K562 (cell line): ENCODE measurements at regions not wholly inside any gene's neighbourhood (a gene's known extent, or its start where the extent isn't known, plus 50 kb on each side); places are given as distances from the start of the nearest gene placed in this dataset.

ENCODE experiments used
- ATAC-seq: fragments of 200-7000 bp; cut with Tn5 transposase; 3 replicates; pipeline ENCODE4 v1.9.1; 2020; ENCODE audit warnings: moderate library complexity
- BruUV-seq: library from RNA; stranded (reverse); fragments of 400-500 nt; replicated peaks from 2 replicates; lab custom pipeline; 2021; lab: Mats Ljungman, UMichigan
- CTCF ChIA-PET: fragments of 300-600 bp; formaldehyde crosslinking; extraction: SDS; loops from one replicate; lab custom pipeline; 2021; ENCODE audit warnings: low intra/inter-chr PET ratio; lab: Yijun Ruan, JAX
- POLR2A ChIA-PET: fragments of 300-600, 350-650 bp; sonication (Branson Sonifier 250); formaldehyde crosslinking; extraction: SDS; loops from one replicate; lab custom pipeline; 2021; ENCODE audit warnings: antibody characterized with exemption, inconsistent platforms; lab: Yijun Ruan, JAX
- DNase-seq, 4 experiments: peaks; one replicate each; pipeline versions ENCODE4 v3.0.0 to v3.0.0-alpha.2; 2011 to 2018; ENCODE audit warnings: low spot score in 3 of 4, mixed read lengths in 3 of 4; ENCODE audit errors: extremely low read depth in 1 of 4
- FAIRE-seq: peaks from 2 replicates; lab custom pipeline; 2011; peaks lifted over from hg19 to GRCh38; lab: Jason Lieb, UNC
- H2AFZ ChIP-seq: 2 replicates; pipeline ENCODE4 v1.6.0; 2011; ENCODE audit warnings: low read depth, low read length, control low read depth, inconsistent platforms
- H3K27ac ChIP-seq: fragments of 200-600 bp; 3 replicates; pipeline ENCODE4 v1.8.0; 2011; ENCODE audit warnings: low read depth, mild to moderate bottlenecking, control low read depth, inconsistent platforms, low read length, moderate library complexity, mixed read lengths; ENCODE audit errors: extremely low read depth
- H3K27me3 ChIP-seq, 2 experiments: fragments of 300-600 bp in 1 of 2; 2 replicates in 1 of 2; 3 replicates in 1 of 2; pipeline versions ENCODE4 v1.6.0 to v1.8.0; 2011; ENCODE audit warnings: inconsistent platforms in 2 of 2, low read length in 2 of 2, mild to moderate bottlenecking in 1 of 2, mixed read lengths in 1 of 2, moderate library complexity in 1 of 2; ENCODE audit not compliant: control insufficient read depth in 2 of 2, insufficient read depth in 2 of 2
- H3K36me3 ChIP-seq: fragments of 300-600 bp; 3 replicates; pipeline ENCODE4 v1.8.0; 2011; ENCODE audit warnings: mild to moderate bottlenecking, low read length, inconsistent platforms; ENCODE audit not compliant: control insufficient read depth, insufficient read depth
- H3K4me1 ChIP-seq, 2 experiments: fragments of 200-600 bp in 1 of 2; replicated peaks in 1 of 2; 2 replicates in 1 of 2; 3 replicates in 1 of 2; pipeline versions ENCODE4 v1.5.1 to v1.8.0; 2011; ENCODE audit warnings: inconsistent platforms in 2 of 2, low read length in 2 of 2, mild to moderate bottlenecking in 1 of 2, mixed read lengths in 1 of 2, moderate library complexity in 1 of 2; ENCODE audit not compliant: control insufficient read depth in 2 of 2, insufficient read depth in 2 of 2
- H3K4me2 ChIP-seq: 2 replicates; pipeline ENCODE4 v1.6.1; 2011; ENCODE audit warnings: low read length, control low read depth, inconsistent platforms, mixed read lengths; ENCODE audit not compliant: insufficient read depth
- H3K4me3 ChIP-seq: fragments of 200-600 bp; sonication (generic), shearing (Covaris generic); 2 replicates; pipeline ENCODE4 v1.5.1; 2016; ENCODE audit warnings: control low read depth, inconsistent platforms
- H3K79me2 ChIP-seq: fragments of 200-600 bp; 3 replicates; pipeline ENCODE4 v1.8.0; 2011; ENCODE audit warnings: low read length, inconsistent platforms; ENCODE audit not compliant: control insufficient read depth, insufficient read depth
- H3K9ac ChIP-seq, 2 experiments: 2 replicates each; pipeline versions ENCODE4 v1.6.0 to v1.6.1; 2011; ENCODE audit warnings: low read depth in 2 of 2, low read length in 2 of 2, control low read depth in 1 of 2, inconsistent platforms in 1 of 2, mild to moderate bottlenecking in 1 of 2, mixed read lengths in 1 of 2; ENCODE audit not compliant: insufficient read depth in 1 of 2
- H3K9me1 ChIP-seq: one replicate; pipeline ENCODE4 v1.6.0; 2011; ENCODE audit warnings: inconsistent platforms, mild to moderate bottlenecking, low read length, moderate library complexity; ENCODE audit not compliant: control insufficient read depth, insufficient read depth
- H3K9me3 ChIP-seq: replicated peaks from 2 replicates; pipeline ENCODE4 v1.5.1; 2011; ENCODE audit warnings: low read depth, low read length, inconsistent platforms; ENCODE audit not compliant: control insufficient read depth, insufficient read depth
- H4K20me1 ChIP-seq: replicated peaks from 2 replicates; pipeline ENCODE4 v1.6.1; 2011; ENCODE audit warnings: low read length, inconsistent platforms, mixed read lengths; ENCODE audit not compliant: control insufficient read depth, insufficient read depth
- HMG20B ChIP-seq: fragments of 250-450 bp; sonication (Bioruptor Pico); IDR thresholded peaks from 2 replicates; pipeline ENCODE4 v1.5.0; 2021; ENCODE audit warnings: mild to moderate bottlenecking
- JUND ChIP-seq, 2 experiments: IDR thresholded peaks; 2 replicates in 1 of 2; 3 replicates in 1 of 2; pipeline ENCODE4 v1.6.1; 2011; ENCODE audit warnings: borderline replicate concordance in 2 of 2, low read depth in 2 of 2, low read length in 2 of 2, improper control_type of control experiment in 1 of 2, missing biosample characterization in 1 of 2, missing genetic modification characterization in 1 of 2, missing genetic modification reagents in 1 of 2
- MCM7 ChIP-seq, 2 experiments: fragments of 450-650 bp; IDR thresholded peaks; 2 replicates each; pipeline ENCODE4 v1.6.1; 2016 to 2018
- NR2C1 ChIP-seq, 2 experiments: fragments of 450-650 bp; IDR thresholded peaks; 2 replicates each; pipeline ENCODE4 v1.6.1; 2017; ENCODE audit warnings: mild to moderate bottlenecking in 2 of 2, antibody characterized with exemption in 1 of 2, inconsistent platforms in 1 of 2, missing compliant biosample characterization in 1 of 2, missing genetic modification characterization in 1 of 2
- PCBP1 ChIP-seq: fragments of 200-400 bp; formaldehyde crosslinking; IDR thresholded peaks from 2 replicates; pipeline ENCODE4 v1.6.1; 2018; ENCODE audit warnings: mild to moderate bottlenecking, low read depth, low read length; ENCODE audit not compliant: poor library complexity, severe bottlenecking
- RBM17 ChIP-seq: fragments of 200-400 bp; formaldehyde crosslinking; IDR thresholded peaks from 2 replicates; pipeline ENCODE4 v1.6.1; 2017; ENCODE audit warnings: low read depth, mild to moderate bottlenecking, low read length, borderline replicate concordance
- RNF2 ChIP-seq: sonication (generic); IDR thresholded peaks from 2 replicates; pipeline ENCODE4 v1.6.1; 2016
- SAFB ChIP-seq: fragments of 200-400 bp; formaldehyde crosslinking; IDR thresholded peaks from 2 replicates; pipeline ENCODE4 v1.6.1; 2017; ENCODE audit warnings: low read depth, low read length, borderline replicate concordance
- SMC3 ChIP-seq: conservative IDR thresholded peaks from 2 replicates; pipeline ENCODE4 v1.6.1; 2011; ENCODE audit warnings: low read depth, low read length, improper control_type of control experiment; ENCODE audit not compliant: insufficient read depth
- SPI1 ChIP-seq: IDR thresholded peaks from 2 replicates; pipeline ENCODE4 v1.6.1; 2011; ENCODE audit warnings: low read depth, low read length, control low read depth, borderline replicate concordance
- ZNF174 ChIP-seq: fragments of 250-450 bp; sonication (Bioruptor Pico); IDR thresholded peaks from 2 replicates; pipeline ENCODE4 v1.4.0; 2020; ENCODE audit warnings: mild to moderate bottlenecking
- ZNF239 ChIP-seq: fragments of 250-450 bp; sonication (Bioruptor Pico); IDR thresholded peaks from 2 replicates; pipeline ENCODE4 v1.4.0; 2020; ENCODE audit warnings: mild to moderate bottlenecking
- ZNF780A ChIP-seq: fragments of 250-450 bp; sonication (Bioruptor Pico); IDR thresholded peaks from 2 replicates; pipeline ENCODE4 v1.5.0; 2021; ENCODE audit warnings: mild to moderate bottlenecking
- WGBS: fragments of 100-300 bp; shearing (Covaris generic); methylation state at CpG from one replicate; pipeline ENCODE4 v1.1.6; 2016; ENCODE audit warnings: low coverage, mixed read lengths; ENCODE audit not compliant: insufficient coverage; ENCODE audit errors: missing lambda C conversion rate; 5-methylcytosine and 5-hydroxymethylcytosine counted together
- in situ Hi-C: fragments of 300-500 bp; cut with MboI; formaldehyde crosslinking; loops from 4 replicates; pipeline ENCODE4 v1.15.0; 2018; ENCODE audit warnings: inconsistent platforms, mixed read lengths
- intact Hi-C: fragments of 100-400 bp; cut with micrococcal nuclease; formaldehyde crosslinking; loops from 2 replicates; pipeline ENCODE4 v1.14.2; 2022
- TF ChIP-seq, protein P1 (sequence below), 2 experiments: fragments of 450-650 bp; IDR thresholded peaks; 2 replicates each; pipeline ENCODE4 v1.6.1; 2016
- TF ChIP-seq, protein P2 (sequence below), 3 experiments: IDR thresholded peaks in 2 of 3; conservative IDR thresholded peaks in 1 of 3; 2 replicates each; pipeline ENCODE4 v1.5.1; 2011 to 2012; ENCODE audit warnings: low read length in 3 of 3, mild to moderate bottlenecking in 3 of 3, control low read depth in 2 of 3, improper control_type of control experiment in 1 of 3, inconsistent platforms in 1 of 3, low read depth in 1 of 3, mixed read lengths in 1 of 3, moderate library complexity in 1 of 3; ENCODE audit not compliant: insufficient read depth in 2 of 3

DNA sequence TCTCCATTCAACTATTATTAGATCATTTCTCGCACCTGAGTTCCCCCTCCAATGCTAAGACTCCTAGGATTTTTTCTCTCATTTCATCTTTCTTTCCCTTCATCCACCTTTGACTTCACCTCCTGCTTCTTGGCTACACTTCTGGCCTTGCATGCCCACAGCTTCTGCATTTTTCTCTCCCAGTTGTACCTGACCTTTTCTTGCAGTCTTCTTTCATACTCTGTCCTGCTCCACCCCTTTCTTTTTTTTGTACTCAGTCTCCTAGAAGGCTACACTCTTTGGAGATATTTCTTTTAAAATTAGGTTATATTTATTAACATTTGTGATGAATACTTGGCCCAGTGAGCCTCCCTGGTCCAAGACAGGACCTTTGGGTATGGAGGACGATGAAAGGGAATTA lies 190.4 kb downstream of the DEPDC1B start (continued):
- no peak for TF ChIP-seq MCM7 (IDR thresholded peaks at IDR 0.05)
- TF ChIP-seq, protein P1, sequence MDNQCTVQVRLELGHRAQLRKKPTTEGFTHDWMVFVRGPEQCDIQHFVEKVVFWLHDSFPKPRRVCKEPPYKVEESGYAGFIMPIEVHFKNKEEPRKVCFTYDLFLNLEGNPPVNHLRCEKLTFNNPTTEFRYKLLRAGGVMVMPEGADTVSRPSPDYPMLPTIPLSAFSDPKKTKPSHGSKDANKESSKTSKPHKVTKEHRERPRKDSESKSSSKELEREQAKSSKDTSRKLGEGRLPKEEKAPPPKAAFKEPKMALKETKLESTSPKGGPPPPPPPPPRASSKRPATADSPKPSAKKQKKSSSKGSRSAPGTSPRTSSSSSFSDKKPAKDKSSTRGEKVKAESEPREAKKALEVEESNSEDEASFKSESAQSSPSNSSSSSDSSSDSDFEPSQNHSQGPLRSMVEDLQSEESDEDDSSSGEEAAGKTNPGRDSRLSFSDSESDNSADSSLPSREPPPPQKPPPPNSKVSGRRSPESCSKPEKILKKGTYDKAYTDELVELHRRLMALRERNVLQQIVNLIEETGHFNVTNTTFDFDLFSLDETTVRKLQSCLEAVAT (IDR thresholded peaks at IDR 0.05), result no peak
- TF ChIP-seq ZNF780A (CRISPR knock-in tag), result no peak
- no peak for TF ChIP-seq HMG20B
- no peak for TF ChIP-seq SAFB
- TF ChIP-seq RBM17, result no peak
- TF ChIP-seq RNF2, result no peak
- no peak for TF ChIP-seq SMC3
- TF ChIP-seq NR2C1 (IDR thresholded peaks at IDR 0.05), result no peak
- no peak for TF ChIP-seq NR2C1 (tag; IDR thresholded peaks at IDR 0.05)

DNA sequence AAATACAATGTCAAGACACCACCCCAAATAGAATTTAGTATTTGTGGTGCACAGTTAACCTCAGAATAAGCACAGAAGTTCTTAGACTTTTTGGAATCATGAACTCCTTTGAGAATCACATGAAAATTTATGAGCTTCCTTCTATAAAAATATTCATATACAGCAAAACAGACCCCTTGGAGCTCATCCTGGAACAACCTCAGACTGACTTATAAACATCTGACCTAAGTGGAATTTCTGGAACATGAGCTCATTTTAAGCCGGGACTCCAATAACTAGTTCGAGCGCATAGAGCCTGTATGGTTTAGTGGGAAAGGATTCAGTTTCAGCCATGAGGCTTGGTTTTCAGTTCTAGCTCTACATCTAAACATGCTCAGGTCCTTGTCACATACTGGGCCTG lies 192.3 kb downstream of the DEPDC1B start:
- no peaks in the 10 kb centered on the region for H3K36me3 ChIP-seq
- H3K79me2 ChIP-seq, result no peaks in the 10 kb centered on the region
- H3K4me3 ChIP-seq, result no peak overlapping the region
- no peak overlapping the region for H2AFZ ChIP-seq
- H3K4me1 ChIP-seq, result no peaks in the 10 kb centered on the region
- H3K9me1 ChIP-seq, result no peaks in the 10 kb centered on the region
- no peaks in the 10 kb centered on the region for H3K9me3 ChIP-seq
- ChIA-PET CTCF (no interaction called here), POLR2A (no interaction called here)
- H3K9ac ChIP-seq, result no peak overlapping the region
- no peaks in the 10 kb centered on the region for H4K20me1 ChIP-seq
- intact Hi-C loops (no loop called here), in situ Hi-C loops (no loop called here)
- TF ChIP-seq, protein P2, sequence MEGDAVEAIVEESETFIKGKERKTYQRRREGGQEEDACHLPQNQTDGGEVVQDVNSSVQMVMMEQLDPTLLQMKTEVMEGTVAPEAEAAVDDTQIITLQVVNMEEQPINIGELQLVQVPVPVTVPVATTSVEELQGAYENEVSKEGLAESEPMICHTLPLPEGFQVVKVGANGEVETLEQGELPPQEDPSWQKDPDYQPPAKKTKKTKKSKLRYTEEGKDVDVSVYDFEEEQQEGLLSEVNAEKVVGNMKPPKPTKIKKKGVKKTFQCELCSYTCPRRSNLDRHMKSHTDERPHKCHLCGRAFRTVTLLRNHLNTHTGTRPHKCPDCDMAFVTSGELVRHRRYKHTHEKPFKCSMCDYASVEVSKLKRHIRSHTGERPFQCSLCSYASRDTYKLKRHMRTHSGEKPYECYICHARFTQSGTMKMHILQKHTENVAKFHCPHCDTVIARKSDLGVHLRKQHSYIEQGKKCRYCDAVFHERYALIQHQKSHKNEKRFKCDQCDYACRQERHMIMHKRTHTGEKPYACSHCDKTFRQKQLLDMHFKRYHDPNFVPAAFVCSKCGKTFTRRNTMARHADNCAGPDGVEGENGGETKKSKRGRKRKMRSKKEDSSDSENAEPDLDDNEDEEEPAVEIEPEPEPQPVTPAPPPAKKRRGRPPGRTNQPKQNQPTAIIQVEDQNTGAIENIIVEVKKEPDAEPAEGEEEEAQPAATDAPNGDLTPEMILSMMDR (IDR thresholded peaks at IDR 0.05 in 2 of 3, conservative IDR thresholded peaks at IDR 0.05 in 1 of 3; ENCODE audit: insufficient read depth in 2 of 3, low read depth in 1 of 3, low read length in 3 of 3), result no peak
- no peak for TF ChIP-seq JUND (IDR thresholded peaks at IDR 0.05; ENCODE audit: borderline replicate concordance, low read depth, low read length)
- no peak for TF ChIP-seq JUND (tag; IDR thresholded peaks at IDR 0.05; ENCODE audit: borderline replicate concordance, low read depth, low read length)
- no peak for TF ChIP-seq PCBP1
- no peak for TF ChIP-seq SPI1
- TF ChIP-seq ZNF174 (CRISPR knock-in tag), result no peak
- TF ChIP-seq ZNF239 (CRISPR knock-in tag), result no peak
- DNase-seq (no peak), ATAC-seq (no peak), FAIRE-seq (no peak)
- no peak overlapping the region for H3K4me2 ChIP-seq
- H3K27ac ChIP-seq, result no peak overlapping the region
- 2% methylated on average over 3 of the region's 3 CpGs for WGBS
- no TSS peak for BruUV-seq
- no peaks in the 10 kb centered on the region; a peak in 1 of 5 replicates for H3K27me3 ChIP-seq
